HepG2 (cell line): ENCODE measurements at regions not wholly inside any gene's neighbourhood (a gene's known extent, or its start where the extent isn't known, plus 50 kb on each side); places are given as distances from the start of the nearest gene placed in this dataset.
"Not testable (repeated sequence)": the region's sequence is repeated elsewhere in the genome, so short reads cannot be mapped to it uniquely, and the experiment has no call there.

Experiments used
- ATAC-seq: fragments of 200-7000 bp; cut with Tn5 transposase; 3 replicates; pipeline ENCODE4 v1.9.1; 2020; ENCODE audit warnings: mild to moderate bottlenecking, moderate library complexity
- BruUV-seq: library from RNA; stranded (reverse); fragments of 400-500 nt; replicated peaks from 2 replicates; lab custom pipeline; 2021; lab: Mats Ljungman, UMichigan
- CTCF ChIA-PET: fragments of 300-600 bp; formaldehyde crosslinking; extraction: SDS; loops from one replicate; lab custom pipeline; 2021; ENCODE audit warnings: low total read pairs, inconsistent platforms, low intra/inter-chr PET ratio; lab: Yijun Ruan, JAX
- POLR2A ChIA-PET: fragments of 350-600 bp; sonication (Branson Sonifier 250); formaldehyde crosslinking; loops from one replicate; lab custom pipeline; 2020; ENCODE audit warnings: antibody characterized with exemption, inconsistent platforms; lab: Yijun Ruan, JAX
- DNase-seq: peaks from one replicate; pipeline ENCODE4 v3.0.0-alpha.2; 2015; ENCODE audit warnings: low spot score
- FAIRE-seq: peaks from 3 replicates; lab custom pipeline; 2011; peaks lifted over from hg19 to GRCh38; lab: Jason Lieb, UNC
- H2AFZ ChIP-seq: one replicate; pipeline ENCODE4 v1.6.1; 2011; ENCODE audit warnings: low read length, inconsistent platforms
- H3K27ac ChIP-seq: fragments of 300-600 bp; 3 replicates; pipeline ENCODE4 v1.8.0; 2011; ENCODE audit warnings: mixed run types, mild to moderate bottlenecking, mixed read lengths, low read length, inconsistent platforms; ENCODE audit not compliant: insufficient read depth; ENCODE audit errors: extremely low read length
- H3K27me3 ChIP-seq, 2 experiments: fragments of 200-600 bp in 1 of 2; 2 replicates in 1 of 2; 3 replicates in 1 of 2; pipeline versions ENCODE4 v1.6.0 to v1.8.0; 2011; ENCODE audit warnings: low read length in 2 of 2, mild to moderate bottlenecking in 2 of 2, moderate library complexity in 2 of 2, inconsistent platforms in 1 of 2; ENCODE audit not compliant: insufficient read depth in 2 of 2, control insufficient read depth in 1 of 2
- H3K36me3 ChIP-seq, 2 experiments: fragments of 200-600 bp in 1 of 2; replicated peaks in 1 of 2; 2 replicates in 1 of 2; 3 replicates in 1 of 2; pipeline versions ENCODE4 v1.5.1 to v1.8.0; 2011; ENCODE audit warnings: low read length in 2 of 2, inconsistent platforms in 1 of 2; ENCODE audit not compliant: insufficient read depth in 2 of 2, control insufficient read depth in 1 of 2
- H3K4me1 ChIP-seq: 2 replicates; pipeline ENCODE4 v1.5.1; 2012; ENCODE audit warnings: low read length, inconsistent platforms; ENCODE audit not compliant: insufficient read depth
- H3K4me2 ChIP-seq: 2 replicates; pipeline ENCODE4 v1.6.0; 2011; ENCODE audit warnings: low read depth, low read length, inconsistent platforms
- H3K4me3 ChIP-seq, 3 experiments: fragments of 200-600 bp in 1 of 3; sonication (generic), shearing (Covaris generic) in 1 of 3; replicated peaks in 1 of 3; 2 replicates each; pipeline ENCODE4 v1.5.1; 2011 to 2016; ENCODE audit warnings: low read length in 3 of 3, inconsistent platforms in 2 of 3, low read depth in 2 of 3, mild to moderate bottlenecking in 2 of 3, control low read depth in 1 of 3, mixed read lengths in 1 of 3; ENCODE audit not compliant: insufficient read depth in 1 of 3
- H3K79me2 ChIP-seq: one replicate; pipeline ENCODE4 v1.6.1; 2011; ENCODE audit warnings: low read length, inconsistent platforms; ENCODE audit not compliant: insufficient read depth
- H3K9ac ChIP-seq: 2 replicates; pipeline ENCODE4 v1.6.0; 2011; ENCODE audit warnings: mild to moderate bottlenecking, low read depth, low read length, inconsistent platforms; ENCODE audit not compliant: insufficient read depth
- H3K9me3 ChIP-seq: 2 replicates; pipeline ENCODE4 v1.5.1; 2012; ENCODE audit warnings: mild to moderate bottlenecking, low read length
- H4K20me1 ChIP-seq: 2 replicates; pipeline ENCODE4 v1.6.0; 2011; ENCODE audit warnings: inconsistent platforms, mild to moderate bottlenecking, low read length, moderate library complexity; ENCODE audit not compliant: insufficient read depth
- WGBS: methylation state at CpG from one replicate; pipeline ENCODE4 v1.1.6; 2017; ENCODE audit warnings: low lambda C conversion rate; 5-methylcytosine and 5-hydroxymethylcytosine counted together
- in situ Hi-C: cut with HindIII; loops from 2 replicates; pipeline ENCODE4 v1.10.0; 2017; ENCODE audit warnings: low pct_unique_long_range_greater_than_20kb; ENCODE audit not compliant: extremely low pct_ligation_motif_present
- intact Hi-C: fragments of 100-400 bp; cut with micrococcal nuclease; formaldehyde crosslinking; loops from one replicate; pipeline ENCODE4 v1.10.0; 2022; ENCODE audit not compliant: unreplicated experiment
- small RNA-seq, 3 experiments: library from RNA; depleted of rRNA; stranded (forward); fragments of <200 nt; gene quantifications; one replicate each; pipeline ENCODE3, GENCODE V24; 2012; ENCODE audit warnings: low read depth in 2 of 3, low replicate concordance in 1 of 3; ENCODE audit not compliant: insufficient read length in 3 of 3, insufficient read depth in 2 of 3

- CTCF ChIA-PET, H3K27ac ChIP-seq, H3K27me3 ChIP-seq, in situ Hi-C loops, H3K4me2 ChIP-seq, H2AFZ ChIP-seq, H3K9ac ChIP-seq, H3K9me3 ChIP-seq, BruUV-seq, H3K4me3 ChIP-seq, ATAC-seq, POLR2A ChIA-PET, H3K36me3 ChIP-seq, DNase-seq, H3K79me2 ChIP-seq, FAIRE-seq, H4K20me1 ChIP-seq, intact Hi-C loops: not testable (repeated sequence)
- WGBS = 95% methylated on average over 7 of the region's 7 CpGs
- peaks cover 34% of the 10 kb centered on the region for H3K4me1 ChIP-seq
Measured at GRCh38 chr15:53810306-53810705, 50.8 kb upstream of the WDR72 start.

Small RNA genes in the stretch of these regions (small RNA-seq; reads per million reads assigned to genes)
- 0 reads per million in 3 experiments for gene AC084759.1
